Stimulated activated CD8-positive, alpha-beta memory T cell treated with anti-CD3 and anti-CD28 coated beads, Interleukin-2, amount 100 ng/mL, for 48 hours (primary cell): ENCODE measurements at regions not wholly inside any gene's neighbourhood (a gene's known extent, or its start where the extent isn't known, plus 50 kb on each side); places are given as distances from the start of the nearest gene placed in this dataset.

Experiments
- DNase-seq, 2 donors: peaks; one replicate each; pipeline ENCODE4 v3.0.0-alpha.2; 2020; ENCODE audit warnings: low read depth in 2 of 2

- DNase-seq, result no peak
Measured at GRCh38 chr12:118751355-118751754, 230.0 kb upstream of the SRRM4 start.

GRCh38 chr12:118760623-118761022, 220.7 kb upstream of the SRRM4 start:
- no peak for DNase-seq

DNA sequence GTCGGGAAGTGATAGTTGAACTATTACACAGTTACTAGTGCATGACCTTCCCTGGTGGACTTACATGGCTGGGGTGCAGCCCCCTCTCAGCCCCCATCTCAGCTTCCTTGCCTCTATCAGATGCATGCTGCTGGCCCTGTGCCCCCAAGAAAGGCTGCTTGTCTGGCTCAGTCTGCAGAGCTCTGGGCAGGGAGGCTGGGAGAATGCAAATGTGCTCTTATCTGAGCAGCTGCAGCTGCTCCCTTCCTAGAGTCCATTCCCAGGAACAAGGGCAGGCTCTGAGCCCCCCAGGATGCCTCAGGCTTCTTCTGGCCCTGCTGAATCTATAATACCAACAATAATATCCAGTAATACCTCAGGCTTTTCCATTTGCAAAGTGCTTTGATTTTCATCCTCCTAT, 218.1 kb upstream of the SRRM4 start:
- no peak for DNase-seq

- no peak for DNase-seq
Measured at GRCh38 chr12:118773956-118774723, 207.2 kb upstream of the SRRM4 start.

- no peak for DNase-seq
Measured at GRCh38 chr12:118777504-118777903, 203.8 kb upstream of the SRRM4 start.

DNA sequence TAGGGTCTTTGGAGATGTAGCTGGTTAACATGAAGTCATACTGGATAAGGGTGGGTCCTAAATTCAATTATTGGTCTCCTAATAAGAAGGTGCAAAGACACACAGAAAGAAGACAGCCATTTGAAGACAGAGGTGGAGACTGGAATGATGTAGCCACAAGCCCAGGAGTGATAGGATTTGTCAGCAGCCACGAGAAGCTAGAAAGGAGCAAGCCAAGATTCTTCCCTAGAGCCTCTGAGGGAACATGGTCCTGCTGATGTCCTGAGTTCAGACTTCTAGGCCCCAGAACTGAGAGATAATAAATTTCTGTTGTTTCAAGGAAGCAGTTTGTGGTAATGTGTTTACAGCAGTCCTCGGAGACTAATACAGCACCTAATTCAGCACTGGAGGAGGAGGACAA, 203.3 kb upstream of the SRRM4 start:
- no peak for DNase-seq

GRCh38 chr12:118780939-118781338, 200.4 kb upstream of the SRRM4 start:
- no peak for DNase-seq

GRCh38 chr12:118781692-118782091, 199.6 kb upstream of the SRRM4 start:
- no peak for DNase-seq

- no peak for DNase-seq
Measured at GRCh38 chr12:118783703-118784102, 197.6 kb upstream of the SRRM4 start.

DNA sequence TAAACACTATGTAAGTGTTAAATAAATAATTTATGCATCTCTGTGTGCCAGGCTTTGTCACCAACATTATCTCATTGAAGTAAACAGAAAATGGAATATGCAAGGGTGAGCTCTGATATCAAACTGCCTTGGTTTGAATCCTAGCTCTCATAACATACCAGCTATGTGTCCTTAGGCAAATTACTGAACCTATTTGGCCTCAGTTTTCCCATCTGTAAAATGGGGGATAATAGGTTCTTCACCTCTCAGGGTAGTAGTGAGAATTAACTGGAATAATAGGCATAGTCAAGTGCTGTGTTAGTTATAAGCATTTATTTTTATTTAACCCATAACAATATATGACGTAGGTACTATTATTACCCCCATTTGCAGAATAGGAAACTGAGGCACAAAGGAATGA, 190.8 kb upstream of the SRRM4 start:
- no peak for DNase-seq

DNA sequence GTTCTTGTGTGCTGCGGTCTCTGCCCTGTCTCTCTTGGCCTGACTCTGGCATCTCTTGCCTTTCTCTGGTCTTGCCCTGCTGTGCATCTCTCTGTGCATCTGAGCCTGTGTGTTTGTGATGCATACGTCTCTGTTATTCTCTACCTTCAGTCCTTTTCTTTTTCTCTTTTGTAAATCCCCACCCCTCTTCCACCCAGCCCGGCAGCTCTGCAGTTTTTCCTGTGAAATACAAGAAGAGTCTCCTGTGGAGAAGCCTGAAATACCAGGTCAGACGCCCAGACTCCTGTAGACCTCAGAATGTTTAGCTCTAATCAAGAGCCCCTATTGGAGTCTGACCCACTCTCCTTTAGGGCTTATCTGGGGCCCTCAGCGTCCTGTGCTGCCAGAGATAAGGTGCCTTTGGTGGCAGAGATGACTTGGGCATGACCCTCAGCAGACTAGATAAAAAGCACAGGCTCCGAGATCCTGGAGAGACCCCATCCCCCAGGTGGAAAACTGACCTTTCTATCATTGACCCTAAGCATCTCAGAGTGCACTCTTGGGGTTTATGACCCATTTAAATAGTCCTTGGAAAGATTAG, 167.5 kb upstream of the SRRM4 start:
- DNase-seq, result no peak

DNA sequence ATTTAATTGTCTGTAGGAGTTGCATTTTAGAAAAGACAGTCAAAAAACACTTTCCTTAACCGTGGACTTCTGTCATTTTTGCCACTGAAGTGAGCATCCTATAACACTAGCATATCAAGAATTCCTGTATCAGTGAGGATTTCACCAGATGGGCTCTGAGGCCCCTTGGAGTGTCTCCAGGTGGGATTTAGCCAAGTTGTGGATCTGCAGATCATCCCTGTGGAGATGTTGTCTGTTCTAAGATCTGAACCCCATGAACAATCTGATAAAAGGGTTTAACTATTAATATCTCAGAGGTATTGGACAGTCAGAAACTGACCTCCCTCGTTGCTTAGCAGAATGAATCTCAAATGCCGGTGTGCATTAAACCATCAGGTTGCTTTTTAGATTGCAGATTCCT, 165.0 kb upstream of the SRRM4 start:
- DNase-seq, result no peak

DNA sequence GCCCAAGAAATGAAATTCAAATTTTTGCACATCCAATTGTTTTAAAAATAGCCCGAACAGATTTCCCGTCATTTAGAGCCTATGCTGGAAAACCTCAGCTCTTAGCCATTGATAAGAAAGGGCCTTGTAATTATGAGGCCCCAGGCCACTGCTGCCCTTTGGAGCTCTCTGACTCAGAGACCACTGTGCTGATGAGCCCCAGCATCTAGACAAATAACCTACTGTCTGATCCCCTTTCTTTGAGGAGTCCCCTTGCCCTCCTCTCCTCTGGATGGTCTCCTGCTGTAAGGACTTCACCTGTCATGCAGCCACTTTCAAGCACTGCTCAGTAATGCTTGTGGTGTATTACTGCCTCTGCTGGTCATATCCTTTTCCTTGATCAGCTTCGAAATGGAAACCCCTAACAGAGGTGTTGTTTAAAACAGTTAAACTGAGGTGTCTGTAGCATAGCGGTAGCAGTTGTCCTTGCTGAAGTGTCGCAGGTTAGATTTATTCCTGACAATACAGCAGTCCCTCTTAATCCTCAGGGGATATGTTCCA, 159.9 kb upstream of the SRRM4 start:
- DNase-seq, result no peak

DNA sequence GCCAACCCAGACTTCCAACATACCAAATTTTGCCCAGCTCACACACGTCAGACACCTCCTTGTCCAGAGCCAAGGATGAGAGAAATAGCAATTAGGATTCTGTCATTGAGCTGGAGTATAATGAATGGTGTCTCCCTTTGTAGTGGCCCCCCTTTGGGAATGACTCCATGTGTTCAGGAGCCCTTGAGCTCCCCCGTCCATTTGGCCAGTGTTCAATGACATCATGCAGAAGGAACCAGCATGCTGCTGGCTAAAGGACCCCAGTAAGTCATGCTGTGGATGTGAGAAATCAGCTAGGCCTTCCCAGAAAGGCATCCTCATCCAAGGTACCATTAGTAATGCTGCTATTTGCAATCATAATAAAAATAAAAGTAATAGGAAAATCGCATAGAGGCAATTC, 158.8 kb upstream of the SRRM4 start:
- no peak for DNase-seq

- DNase-seq, result no peak
Measured at GRCh38 chr12:118827047-118827446, 154.3 kb upstream of the SRRM4 start.

- DNase-seq, result no peak
Measured at GRCh38 chr12:118827606-118828005, 153.7 kb upstream of the SRRM4 start.

- DNase-seq, result no peak
Measured at GRCh38 chr12:118830296-118830695, 151.0 kb upstream of the SRRM4 start.

- DNase-seq, result no peak
Measured at GRCh38 chr12:118835926-118836325, 145.4 kb upstream of the SRRM4 start.

- no peak for DNase-seq
Measured at GRCh38 chr12:118840399-118840798, 140.9 kb upstream of the SRRM4 start.

- DNase-seq, result no peak
Measured at GRCh38 chr12:118840878-118841277, 140.5 kb upstream of the SRRM4 start.

- DNase-seq, result no peak
Measured at GRCh38 chr12:118841588-118841987, 139.8 kb upstream of the SRRM4 start.

GRCh38 chr12:118842866-118843265, 138.5 kb upstream of the SRRM4 start:
- no peak for DNase-seq

- no peak for DNase-seq
Measured at GRCh38 chr12:118846416-118846815, 134.9 kb upstream of the SRRM4 start.
